AG04450 (cell line): ENCODE measurements at regions not wholly inside any gene's neighbourhood (a gene's known extent, or its start where the extent isn't known, plus 50 kb on each side); places are given as distances from the start of the nearest gene placed in this dataset.

ENCODE experiments used
- CTCF ChIA-PET: fragments of 300-600, 350-600 bp; formaldehyde crosslinking; extraction: SDS; loops from one replicate; lab custom pipeline; 2022; ENCODE audit warnings: antibody characterized with exemption, inconsistent platforms; lab: Charles Lee
- POLR2A ChIA-PET: fragments of 350-600 bp; formaldehyde crosslinking; extraction: SDS; loops from one replicate; lab custom pipeline; 2021; ENCODE audit warnings: antibody characterized with exemption, inconsistent platforms; lab: Yijun Ruan, JAX
- DNase-seq: peaks from one replicate; pipeline ENCODE4 v3.0.0-alpha.2; 2011; ENCODE audit warnings: low read depth, low spot score
- H3K27ac ChIP-seq: one replicate; pipeline ENCODE4 v1.5.1; 2012; ENCODE audit warnings: low read depth, low read length, control low read depth
- H3K27me3 ChIP-seq: one replicate; pipeline ENCODE4 v1.6.0; 2012; ENCODE audit warnings: low read length; ENCODE audit not compliant: control insufficient read depth, insufficient read depth
- H3K4me3 ChIP-seq: 2 replicates; pipeline ENCODE4 v1.5.1; 2011; ENCODE audit warnings: mild to moderate bottlenecking, low read depth, low read length, control low read depth
- H3K9me3 ChIP-seq: 2 replicates; pipeline ENCODE4 v1.5.1; 2012; ENCODE audit warnings: low read length; ENCODE audit not compliant: control insufficient read depth, insufficient read depth
- TF ChIP-seq, protein P1 (sequence below): IDR thresholded peaks from 2 replicates; pipeline ENCODE4 v1.5.1; 2011; ENCODE audit warnings: low read depth, low read length, control low read depth, inconsistent platforms

DNA sequence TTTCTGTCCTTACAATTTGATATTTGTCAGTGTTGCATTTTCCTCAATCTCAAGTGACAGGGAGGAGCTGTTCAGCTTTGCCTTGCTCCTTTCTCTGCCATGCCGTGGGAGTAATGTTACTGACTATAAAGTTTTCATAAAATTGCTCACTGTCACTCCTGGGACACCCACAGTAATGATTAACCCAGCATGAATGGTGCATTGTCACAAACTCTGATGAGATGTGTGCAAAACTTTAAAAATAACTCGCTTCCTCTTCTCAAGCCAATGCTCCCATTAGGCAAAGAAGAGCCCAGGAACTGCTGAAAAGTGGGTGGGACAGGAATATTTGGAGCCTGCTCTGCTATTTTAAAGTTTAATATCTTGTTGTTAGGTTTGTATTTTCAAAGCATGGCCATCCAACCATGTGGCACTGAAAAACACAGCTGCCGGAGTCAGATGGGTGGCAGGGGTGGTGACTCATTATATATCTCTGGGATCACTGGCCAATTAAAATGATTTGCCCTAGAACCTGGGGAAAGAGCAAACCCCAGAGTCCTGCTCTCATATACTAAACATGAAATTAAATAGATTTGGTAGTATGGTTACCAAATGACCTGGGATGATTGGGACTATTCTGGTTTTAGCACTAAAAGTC, 260.1 kb downstream of the BTBD3 start:
- ChIA-PET CTCF (no interaction called here), POLR2A (no interaction called here)
- Histone ChIP-seq H3K9me3 (no peaks in the 10 kb centered on the region), H3K27me3 (no peaks in the 10 kb centered on the region), H3K27ac (no peak overlapping the region), H3K4me3 (no peak overlapping the region)
- TF ChIP-seq, protein P1, sequence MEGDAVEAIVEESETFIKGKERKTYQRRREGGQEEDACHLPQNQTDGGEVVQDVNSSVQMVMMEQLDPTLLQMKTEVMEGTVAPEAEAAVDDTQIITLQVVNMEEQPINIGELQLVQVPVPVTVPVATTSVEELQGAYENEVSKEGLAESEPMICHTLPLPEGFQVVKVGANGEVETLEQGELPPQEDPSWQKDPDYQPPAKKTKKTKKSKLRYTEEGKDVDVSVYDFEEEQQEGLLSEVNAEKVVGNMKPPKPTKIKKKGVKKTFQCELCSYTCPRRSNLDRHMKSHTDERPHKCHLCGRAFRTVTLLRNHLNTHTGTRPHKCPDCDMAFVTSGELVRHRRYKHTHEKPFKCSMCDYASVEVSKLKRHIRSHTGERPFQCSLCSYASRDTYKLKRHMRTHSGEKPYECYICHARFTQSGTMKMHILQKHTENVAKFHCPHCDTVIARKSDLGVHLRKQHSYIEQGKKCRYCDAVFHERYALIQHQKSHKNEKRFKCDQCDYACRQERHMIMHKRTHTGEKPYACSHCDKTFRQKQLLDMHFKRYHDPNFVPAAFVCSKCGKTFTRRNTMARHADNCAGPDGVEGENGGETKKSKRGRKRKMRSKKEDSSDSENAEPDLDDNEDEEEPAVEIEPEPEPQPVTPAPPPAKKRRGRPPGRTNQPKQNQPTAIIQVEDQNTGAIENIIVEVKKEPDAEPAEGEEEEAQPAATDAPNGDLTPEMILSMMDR, result no peak
- DNase-seq, result no peak

DNA sequence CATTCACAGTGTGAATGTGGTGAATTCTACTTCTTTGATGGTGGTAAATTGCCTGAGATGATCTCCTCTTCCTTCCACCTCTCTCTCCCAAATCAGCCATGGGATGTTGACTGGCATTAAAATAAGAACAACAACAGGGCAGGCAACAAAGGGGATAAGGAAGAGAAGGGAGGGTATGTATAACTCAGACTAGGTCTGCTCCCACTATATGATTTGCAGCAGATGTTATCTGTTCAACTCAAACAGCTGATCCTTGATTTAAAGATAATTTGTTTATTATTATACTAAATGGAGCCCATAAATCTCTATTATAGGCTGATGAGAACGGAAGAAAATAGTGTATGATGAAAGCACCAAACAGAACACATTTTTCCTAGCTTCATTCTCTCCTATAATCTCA, 262.0 kb downstream of the BTBD3 start:
- CTCF ChIA-PET, result no interaction called here
- no peak for DNase-seq
- Histone ChIP-seq H3K27ac (no peak overlapping the region), H3K4me3 (no peak overlapping the region), H3K27me3 (no peaks in the 10 kb centered on the region), H3K9me3 (no peaks in the 10 kb centered on the region)
- TF ChIP-seq, protein P1, result no peak
- POLR2A ChIA-PET, result no interaction called here

DNA sequence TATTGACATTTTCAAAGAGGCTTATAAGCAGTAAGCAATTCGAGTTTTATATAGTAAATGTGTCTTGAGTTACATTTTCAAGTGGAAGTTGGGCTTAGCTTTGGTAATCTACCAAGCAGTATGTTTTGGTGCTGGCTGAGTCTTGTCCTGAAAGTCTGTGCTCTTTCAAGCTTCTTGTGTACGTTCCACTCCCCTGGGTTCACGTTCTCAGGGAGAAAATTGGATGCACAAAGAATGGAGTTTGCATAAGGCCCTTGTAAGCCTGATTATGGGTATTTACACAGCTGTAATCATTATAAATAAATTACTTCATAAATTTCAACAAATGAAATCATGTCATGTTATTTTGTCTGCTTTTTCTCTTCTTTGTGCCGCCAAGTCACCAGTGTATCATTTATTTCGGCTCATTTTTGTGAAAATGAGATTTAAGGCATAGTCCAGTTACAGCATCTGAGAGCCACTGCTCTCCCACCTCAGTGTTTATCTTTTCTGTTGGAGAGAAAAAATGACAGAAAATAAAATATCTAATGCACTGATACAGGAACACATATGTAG, 262.5 kb downstream of the BTBD3 start:
- Histone ChIP-seq H3K9me3 (no peaks in the 10 kb centered on the region), H3K4me3 (no peak overlapping the region), H3K27me3 (no peaks in the 10 kb centered on the region), H3K27ac (no peak overlapping the region)
- CTCF ChIA-PET, result no interaction called here
- TF ChIP-seq, protein P1, result no peak
- POLR2A ChIA-PET, result no interaction called here
- DNase-seq, result no peak

DNA sequence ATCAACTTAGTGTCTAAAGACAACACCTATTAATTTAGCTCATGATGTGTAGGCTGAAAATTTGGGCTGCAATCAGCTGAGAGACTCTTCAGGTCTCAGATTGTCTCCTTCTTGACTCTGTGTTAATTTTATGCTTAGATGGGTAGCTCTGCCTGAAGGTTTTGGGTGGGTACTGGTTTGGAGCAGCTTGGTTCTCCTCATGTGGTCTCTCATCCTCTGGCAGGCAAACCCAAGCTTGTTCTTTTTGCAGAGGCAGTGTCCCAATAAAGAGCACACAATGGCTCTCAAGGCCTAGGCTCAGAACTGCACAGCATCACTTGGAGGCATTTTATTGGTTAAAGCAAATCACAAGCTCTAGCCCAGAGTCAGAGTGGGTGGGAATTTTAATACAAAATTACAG, 280.6 kb downstream of the BTBD3 start:
- Histone ChIP-seq H3K27ac (no peak overlapping the region), H3K9me3 (no peaks in the 10 kb centered on the region), H3K4me3 (no peak overlapping the region), H3K27me3 (no peaks in the 10 kb centered on the region)
- TF ChIP-seq, protein P1, result no peak
- POLR2A ChIA-PET, result no interaction called here
- DNase-seq, result no peak
- CTCF ChIA-PET, result interaction anchor here (1.1 kb wide), 1 partner anchor 9 kb away, joined by 3 read pairs; no protein-coding TSS in a partner anchor

DNA sequence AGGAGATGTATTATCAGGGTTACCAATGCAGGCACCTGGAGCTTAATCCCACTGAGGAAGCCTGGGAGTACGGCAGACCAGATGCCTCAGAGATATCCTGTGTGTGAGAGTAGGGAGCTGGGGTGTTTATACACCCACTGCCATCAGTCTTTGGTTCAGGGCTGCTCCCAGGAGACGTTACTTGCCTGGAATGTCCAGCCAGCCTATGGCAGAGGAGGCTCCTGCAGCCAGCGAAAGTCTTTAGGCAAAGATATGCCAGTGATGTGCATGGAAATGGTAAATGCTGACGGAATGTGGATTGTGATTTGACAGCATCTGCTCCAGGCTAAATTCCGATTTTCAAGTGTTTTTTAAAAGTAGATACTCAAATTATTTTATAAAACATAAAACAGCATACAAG, 282.0 kb downstream of the BTBD3 start:
- no peak overlapping the region for H3K4me3 ChIP-seq
- H3K27me3 ChIP-seq, result no peaks in the 10 kb centered on the region
- TF ChIP-seq, protein P1, result no peak
- no peaks in the 10 kb centered on the region for H3K9me3 ChIP-seq
- DNase-seq, result no peak
- ChIA-PET POLR2A (no interaction called here), CTCF (no interaction called here)
- no peak overlapping the region for H3K27ac ChIP-seq
